ENCODE measurements at regions not wholly inside any gene's neighbourhood (a gene's known extent, or its start where the extent isn't known, plus 50 kb on each side); places are given as distances from the start of the nearest gene placed in this dataset.

DNA sequence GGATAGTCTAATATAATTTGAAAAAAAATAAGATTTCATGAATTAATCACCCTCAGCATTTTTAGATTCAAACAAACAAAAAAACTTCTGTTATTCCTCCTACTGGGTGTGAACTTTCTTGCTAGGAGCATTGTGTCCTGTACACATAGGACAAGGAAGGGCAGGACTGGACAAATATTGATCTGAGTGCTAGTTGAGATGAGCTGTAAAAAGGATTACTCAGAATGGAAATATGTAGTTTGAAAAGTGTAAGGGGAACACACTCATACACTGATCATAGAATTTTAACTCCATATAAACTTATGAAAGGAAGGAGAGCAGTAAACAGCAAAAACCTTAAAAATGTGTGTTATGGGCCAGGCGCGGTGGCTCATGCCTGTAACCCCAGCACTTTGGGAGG is 156.5 kb upstream of the ZNF648 start:
- DNase-seq, result no peak
- Histone ChIP-seq H3K4me1 (no peaks in the 10 kb centered on the region), H3K4me3 (no peak overlapping the region), H3K27me3 (no peaks in the 10 kb centered on the region), H3K9me3 (peaks cover 0 to 6% (median 0%) of the 10 kb centered on the region in 4 donors), H3K36me3 (no peaks in the 10 kb centered on the region), H3K27ac (no peak overlapping the region)
- TF ChIP-seq POLR2AphosphoS5 (IDR thresholded peaks at IDR 0.05), result no peak
- TF ChIP-seq EP300 (IDR thresholded peaks at IDR 0.05), result no peak
- no peak for TF ChIP-seq POLR2A (IDR thresholded peaks at IDR 0.05)
- TF ChIP-seq, protein P1, sequence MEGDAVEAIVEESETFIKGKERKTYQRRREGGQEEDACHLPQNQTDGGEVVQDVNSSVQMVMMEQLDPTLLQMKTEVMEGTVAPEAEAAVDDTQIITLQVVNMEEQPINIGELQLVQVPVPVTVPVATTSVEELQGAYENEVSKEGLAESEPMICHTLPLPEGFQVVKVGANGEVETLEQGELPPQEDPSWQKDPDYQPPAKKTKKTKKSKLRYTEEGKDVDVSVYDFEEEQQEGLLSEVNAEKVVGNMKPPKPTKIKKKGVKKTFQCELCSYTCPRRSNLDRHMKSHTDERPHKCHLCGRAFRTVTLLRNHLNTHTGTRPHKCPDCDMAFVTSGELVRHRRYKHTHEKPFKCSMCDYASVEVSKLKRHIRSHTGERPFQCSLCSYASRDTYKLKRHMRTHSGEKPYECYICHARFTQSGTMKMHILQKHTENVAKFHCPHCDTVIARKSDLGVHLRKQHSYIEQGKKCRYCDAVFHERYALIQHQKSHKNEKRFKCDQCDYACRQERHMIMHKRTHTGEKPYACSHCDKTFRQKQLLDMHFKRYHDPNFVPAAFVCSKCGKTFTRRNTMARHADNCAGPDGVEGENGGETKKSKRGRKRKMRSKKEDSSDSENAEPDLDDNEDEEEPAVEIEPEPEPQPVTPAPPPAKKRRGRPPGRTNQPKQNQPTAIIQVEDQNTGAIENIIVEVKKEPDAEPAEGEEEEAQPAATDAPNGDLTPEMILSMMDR (IDR thresholded peaks at IDR 0.05), result no peak
- ATAC-seq (ENCODE audit: low FRiP score in 2 of 2), result no peak
- WGBS, 2 donors, result 62 to 69% methylated on average over 2 of the region's 2 CpGs

DNA sequence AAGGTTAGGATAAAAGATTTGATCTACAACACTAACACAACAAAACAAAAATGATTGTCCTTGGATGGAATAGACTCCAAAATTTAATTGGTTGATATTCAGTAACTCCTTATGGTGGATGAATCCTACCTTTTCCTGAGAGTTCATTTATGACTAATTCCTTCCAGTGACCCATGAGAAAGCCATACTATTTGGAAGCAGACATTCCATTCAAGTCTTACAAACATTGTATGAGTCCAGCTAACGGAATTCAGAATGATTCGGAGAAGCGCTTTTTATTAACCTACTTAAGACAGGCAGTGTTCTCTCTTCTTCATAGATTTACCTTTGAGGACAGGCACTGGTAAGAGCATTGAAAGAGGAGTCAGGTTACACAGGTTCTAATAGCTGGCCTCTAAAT is 155.6 kb upstream of the ZNF648 start:
- no peak for DNase-seq
- H3K27ac ChIP-seq, result no peak overlapping the region
- peaks cover 0 to 6% (median 0%) of the 10 kb centered on the region in 4 donors for H3K9me3 ChIP-seq
- H3K36me3 ChIP-seq, result no peaks in the 10 kb centered on the region
- H3K4me3 ChIP-seq, result no peak overlapping the region
- WGBS, 2 donors, result 99% methylated on average over 3 of the region's 3 CpGs
- no peaks in the 10 kb centered on the region for H3K4me1 ChIP-seq
- TF ChIP-seq POLR2AphosphoS5 (IDR thresholded peaks at IDR 0.05), result no peak
- TF ChIP-seq EP300 (IDR thresholded peaks at IDR 0.05), result no peak
- TF ChIP-seq POLR2A (IDR thresholded peaks at IDR 0.05), result no peak
- TF ChIP-seq, protein P1 (IDR thresholded peaks at IDR 0.05), result no peak
- no peak for ATAC-seq (ENCODE audit: low FRiP score in 2 of 2)
- H3K27me3 ChIP-seq, result no peaks in the 10 kb centered on the region

DNA sequence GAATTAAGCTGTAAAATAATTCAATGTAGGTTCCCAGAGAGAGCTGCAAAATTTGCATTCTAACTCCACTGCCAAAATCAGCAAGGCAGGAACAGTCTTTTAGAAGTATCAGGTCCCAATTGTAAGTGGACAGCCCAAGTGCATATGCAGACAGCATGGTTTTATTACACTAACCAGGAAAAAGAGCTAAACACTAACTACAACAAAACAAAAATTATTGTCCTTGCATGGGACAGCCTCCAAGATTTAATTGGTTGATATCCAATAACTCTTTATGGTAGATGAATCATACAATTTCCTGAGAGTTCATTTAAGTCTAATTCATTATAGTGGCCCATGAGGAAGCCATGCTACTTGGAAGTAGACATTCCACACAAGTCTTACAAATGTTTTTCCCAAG is 154.3 kb upstream of the ZNF648 start:
- Histone ChIP-seq H3K9me3 (no peaks in the 10 kb centered on the region), H3K4me3 (no peak overlapping the region), H3K27me3 (no peaks in the 10 kb centered on the region), H3K36me3 (no peaks in the 10 kb centered on the region), H3K4me1 (peaks cover 0 to 1% (median 0%) of the 10 kb centered on the region in 4 donors), H3K27ac (no peak overlapping the region)
- DNase-seq (no peak), ATAC-seq (ENCODE audit: low FRiP score in 2 of 2) (no peak)
- TF ChIP-seq POLR2A (IDR thresholded peaks at IDR 0.05), result no peak
- no peak for TF ChIP-seq EP300 (IDR thresholded peaks at IDR 0.05)
- TF ChIP-seq, protein P1 (IDR thresholded peaks at IDR 0.05), result no peak
- TF ChIP-seq POLR2AphosphoS5 (IDR thresholded peaks at IDR 0.05), result no peak

DNA sequence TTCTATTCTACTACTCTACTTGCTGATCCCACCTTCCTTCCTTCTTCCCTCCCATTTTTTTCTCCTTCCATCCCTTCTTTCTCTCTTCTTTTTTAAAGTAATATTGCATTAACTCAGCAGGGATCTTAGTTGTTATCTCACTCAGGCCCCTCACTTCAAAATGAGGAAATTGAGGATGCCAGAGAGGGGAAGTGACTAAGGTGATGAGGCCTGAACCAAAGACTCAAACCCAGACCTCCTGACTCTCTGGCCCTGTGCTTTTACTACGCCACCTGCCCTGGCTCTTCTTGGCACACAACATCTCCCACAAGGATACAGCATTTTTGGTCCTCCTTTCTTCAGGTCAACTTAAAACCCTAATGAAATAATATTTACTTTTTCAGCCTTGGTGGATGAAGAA is 151.7 kb upstream of the ZNF648 start:
- Histone ChIP-seq H3K9me3 (no peaks in the 10 kb centered on the region), H3K27me3 (no peaks in the 10 kb centered on the region), H3K4me3 (no peak overlapping the region), H3K4me1 (peaks cover 0 to 4% (median 0%) of the 10 kb centered on the region in 4 donors), H3K27ac (no peak overlapping the region), H3K36me3 (no peaks in the 10 kb centered on the region)
- no peak for DNase-seq
- TF ChIP-seq POLR2AphosphoS5 (IDR thresholded peaks at IDR 0.05), result no peak
- TF ChIP-seq EP300 (IDR thresholded peaks at IDR 0.05), result no peak
- TF ChIP-seq POLR2A (IDR thresholded peaks at IDR 0.05), result no peak
- TF ChIP-seq, protein P1 (IDR thresholded peaks at IDR 0.05), result no peak
- no peak for ATAC-seq (ENCODE audit: low FRiP score in 2 of 2)
- WGBS, 2 donors, result 79 to 86% methylated on average over 1 of the region's 1 CpG

DNA sequence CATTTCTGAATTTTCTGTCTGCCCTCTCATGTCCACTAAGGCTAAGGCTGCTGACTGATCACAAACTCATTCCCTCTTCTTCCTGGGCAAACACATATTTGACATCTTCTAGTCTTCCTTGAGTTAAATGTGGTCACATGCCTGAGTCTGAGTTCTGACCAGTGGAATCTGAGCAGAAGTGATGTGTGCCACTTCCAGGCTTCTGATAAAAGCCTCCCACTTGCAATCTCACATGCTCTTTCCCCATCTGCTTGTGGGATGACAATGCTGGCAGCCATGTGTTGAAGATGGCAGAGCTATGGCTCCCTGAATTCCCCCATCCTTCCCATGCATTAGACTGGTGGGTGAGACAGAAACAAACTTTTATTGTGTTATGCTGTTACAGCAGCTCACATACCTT is 149.9 kb upstream of the ZNF648 start:
- no peak for ATAC-seq (ENCODE audit: low FRiP score in 2 of 2)
- no peak overlapping the region for H3K4me3 ChIP-seq
- no peak for TF ChIP-seq EP300 (IDR thresholded peaks at IDR 0.05)
- TF ChIP-seq POLR2AphosphoS5 (IDR thresholded peaks at IDR 0.05), result no peak
- TF ChIP-seq POLR2A (IDR thresholded peaks at IDR 0.05), result no peak
- TF ChIP-seq, protein P1 (IDR thresholded peaks at IDR 0.05), result no peak
- H3K27ac ChIP-seq, result no peak overlapping the region
- H3K4me1 ChIP-seq, result peaks cover 0 to 7% (median under 1%) of the 10 kb centered on the region in 4 donors
- no peaks in the 10 kb centered on the region for H3K36me3 ChIP-seq
- H3K27me3 ChIP-seq, result no peaks in the 10 kb centered on the region
- no peaks in the 10 kb centered on the region for H3K9me3 ChIP-seq
- no peak for DNase-seq

All from upper lobe of left lung (tissue), 6 donors.